Keratinocyte (primary cell): ENCODE measurements at regions not wholly inside any gene's neighbourhood (a gene's known extent, or its start where the extent isn't known, plus 50 kb on each side); places are given as distances from the start of the nearest gene placed in this dataset.

Experiments used
- DNase-seq: peaks from one replicate; pipeline ENCODE4 v3.0.0-alpha.2; 2011; ENCODE audit warnings: low read depth, missing footprints, low spot score
- FAIRE-seq: peaks from 2 replicates; lab custom pipeline; 2011; peaks lifted over from hg19 to GRCh38; lab: Jason Lieb, UNC
- H2AFZ ChIP-seq: 2 replicates; pipeline ENCODE4 v1.6.0; 2012; ENCODE audit warnings: low read length, control low read depth, inconsistent platforms; ENCODE audit not compliant: control insufficient read depth
- H3K27ac ChIP-seq: 2 replicates; pipeline ENCODE4 v1.5.1; 2011; ENCODE audit warnings: low read length; ENCODE audit not compliant: control insufficient read depth, insufficient read depth
- H3K27me3 ChIP-seq: 3 replicates; pipeline ENCODE4 v1.6.0; 2011; ENCODE audit warnings: low read length; ENCODE audit not compliant: control insufficient read depth, insufficient read depth; ENCODE audit errors: extremely low read depth
- H3K36me3 ChIP-seq, 2 experiments: 2 replicates in 1 of 2; 3 replicates in 1 of 2; pipeline ENCODE4 v1.5.1; 2011; ENCODE audit warnings: low read length in 2 of 2, mild to moderate bottlenecking in 1 of 2; ENCODE audit not compliant: control insufficient read depth in 2 of 2, insufficient read depth in 2 of 2; ENCODE audit errors: extremely low read depth in 1 of 2
- H3K4me1 ChIP-seq: 3 replicates; pipeline ENCODE4 v1.5.1; 2011; ENCODE audit warnings: low read length; ENCODE audit not compliant: control insufficient read depth, insufficient read depth; ENCODE audit errors: extremely low read depth
- H3K4me2 ChIP-seq: 3 replicates; pipeline ENCODE4 v1.6.0; 2011; ENCODE audit warnings: low read depth, low read length; ENCODE audit not compliant: control insufficient read depth, insufficient read depth; ENCODE audit errors: extremely low read depth
- H3K4me3 ChIP-seq, 3 experiments: fragments of 200-600 bp in 1 of 3; sonication (generic) in 1 of 3; 2 replicates in 2 of 3; 3 replicates in 1 of 3; pipeline ENCODE4 v1.5.1; 2011 to 2016; ENCODE audit warnings: low read length in 3 of 3, mild to moderate bottlenecking in 3 of 3, control low read depth in 2 of 3, inconsistent platforms in 1 of 3, low read depth in 1 of 3, mixed read lengths in 1 of 3, mixed run types in 1 of 3, moderate library complexity in 1 of 3; ENCODE audit not compliant: control insufficient read depth in 2 of 3, insufficient read depth in 2 of 3; ENCODE audit errors: extremely low read depth in 1 of 3
- H3K79me2 ChIP-seq: 2 replicates; pipeline ENCODE4 v1.6.0; 2012; ENCODE audit warnings: low read length; ENCODE audit not compliant: control insufficient read depth, insufficient read depth
- H3K9ac ChIP-seq: 3 replicates; pipeline ENCODE4 v1.6.0; 2011; ENCODE audit warnings: low read length; ENCODE audit not compliant: control insufficient read depth, insufficient read depth; ENCODE audit errors: extremely low read depth
- H3K9me1 ChIP-seq: 3 replicates; pipeline ENCODE4 v1.6.0; 2011; ENCODE audit warnings: low read length; ENCODE audit not compliant: control insufficient read depth, insufficient read depth; ENCODE audit errors: extremely low read depth
- H3K9me3 ChIP-seq: 2 replicates; pipeline ENCODE4 v1.5.1; 2012; ENCODE audit warnings: low read depth, low read length; ENCODE audit not compliant: control insufficient read depth
- H4K20me1 ChIP-seq: 3 replicates; pipeline ENCODE4 v1.6.0; 2011; ENCODE audit warnings: low read length; ENCODE audit not compliant: control insufficient read depth, insufficient read depth; ENCODE audit errors: extremely low read depth
- EZH2 ChIP-seq: IDR thresholded peaks from one replicate; pipeline ENCODE4 v1.6.1; 2012; ENCODE audit warnings: inconsistent platforms, mild to moderate bottlenecking, low read length, moderate library complexity
- dilution Hi-C: fragments of 300-500 bp; cut with MboI; formaldehyde crosslinking; loops from one replicate; pipeline ENCODE4 v1.7.0; 2020; ENCODE audit warnings: low sequenced_read_pairs; ENCODE audit not compliant: extremely low pct_ligation_motif_present
- TF ChIP-seq, protein P1 (sequence below), 3 experiments: IDR thresholded peaks in 1 of 3; conservative IDR thresholded peaks in 1 of 3; optimal IDR thresholded peaks in 1 of 3; 2 replicates in 2 of 3; 3 replicates in 1 of 3; pipeline versions ENCODE3 to v1.5.1; 2011; ENCODE audit warnings: low read length in 3 of 3, mild to moderate bottlenecking in 3 of 3, moderate library complexity in 2 of 3, control low read depth in 1 of 3, inconsistent platforms in 1 of 3; ENCODE audit not compliant: insufficient read depth in 2 of 3; ENCODE audit errors: extremely low read depth in 1 of 3

DNA sequence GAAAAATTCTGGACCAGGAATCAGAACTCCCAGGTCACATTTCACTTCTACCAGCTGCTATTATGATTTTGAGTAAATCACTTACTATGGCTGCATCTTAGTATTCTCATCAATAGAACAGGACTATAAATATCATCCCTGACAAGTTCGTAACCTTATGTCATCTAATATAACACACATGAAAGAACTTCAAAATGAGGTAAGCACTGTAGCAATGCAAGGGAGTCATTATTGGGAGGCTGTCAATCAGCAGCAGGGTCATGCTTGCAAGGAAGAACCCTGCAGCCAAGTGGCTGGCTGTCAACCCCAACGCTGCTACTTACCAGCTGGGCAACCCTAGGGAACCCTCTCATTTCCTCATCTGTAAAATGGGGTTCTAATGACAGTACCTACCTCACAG, 123.3 kb upstream of the B3GAT2 start:
- Histone ChIP-seq H2AFZ (no peak overlapping the region), H3K27ac (no peak overlapping the region), H3K4me1 (no peaks in the 10 kb centered on the region), H3K27me3 (peaks cover 3% of the 10 kb centered on the region), H3K4me2 (no peak overlapping the region), H3K79me2 (no peaks in the 10 kb centered on the region), H3K9ac (no peak overlapping the region), H4K20me1 (no peaks in the 10 kb centered on the region), H3K9me3 (no peaks in the 10 kb centered on the region), H3K36me3 (no peaks in the 10 kb centered on the region), H3K4me3 (no peak overlapping the region), H3K9me1 (no peaks in the 10 kb centered on the region)
- no peak for DNase-seq
- dilution Hi-C loops, result no loop called here
- no peak for FAIRE-seq
- TF ChIP-seq, protein P1, sequence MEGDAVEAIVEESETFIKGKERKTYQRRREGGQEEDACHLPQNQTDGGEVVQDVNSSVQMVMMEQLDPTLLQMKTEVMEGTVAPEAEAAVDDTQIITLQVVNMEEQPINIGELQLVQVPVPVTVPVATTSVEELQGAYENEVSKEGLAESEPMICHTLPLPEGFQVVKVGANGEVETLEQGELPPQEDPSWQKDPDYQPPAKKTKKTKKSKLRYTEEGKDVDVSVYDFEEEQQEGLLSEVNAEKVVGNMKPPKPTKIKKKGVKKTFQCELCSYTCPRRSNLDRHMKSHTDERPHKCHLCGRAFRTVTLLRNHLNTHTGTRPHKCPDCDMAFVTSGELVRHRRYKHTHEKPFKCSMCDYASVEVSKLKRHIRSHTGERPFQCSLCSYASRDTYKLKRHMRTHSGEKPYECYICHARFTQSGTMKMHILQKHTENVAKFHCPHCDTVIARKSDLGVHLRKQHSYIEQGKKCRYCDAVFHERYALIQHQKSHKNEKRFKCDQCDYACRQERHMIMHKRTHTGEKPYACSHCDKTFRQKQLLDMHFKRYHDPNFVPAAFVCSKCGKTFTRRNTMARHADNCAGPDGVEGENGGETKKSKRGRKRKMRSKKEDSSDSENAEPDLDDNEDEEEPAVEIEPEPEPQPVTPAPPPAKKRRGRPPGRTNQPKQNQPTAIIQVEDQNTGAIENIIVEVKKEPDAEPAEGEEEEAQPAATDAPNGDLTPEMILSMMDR (optimal IDR thresholded peaks at IDR 0.05 in 1 of 3, IDR thresholded peaks at IDR 0.05 in 1 of 3, conservative IDR thresholded peaks at IDR 0.05 in 1 of 3; ENCODE audit: extremely low read depth in 1 of 3, insufficient read depth in 2 of 3, low read length in 3 of 3), result no peak
- no peak for TF ChIP-seq EZH2

DNA sequence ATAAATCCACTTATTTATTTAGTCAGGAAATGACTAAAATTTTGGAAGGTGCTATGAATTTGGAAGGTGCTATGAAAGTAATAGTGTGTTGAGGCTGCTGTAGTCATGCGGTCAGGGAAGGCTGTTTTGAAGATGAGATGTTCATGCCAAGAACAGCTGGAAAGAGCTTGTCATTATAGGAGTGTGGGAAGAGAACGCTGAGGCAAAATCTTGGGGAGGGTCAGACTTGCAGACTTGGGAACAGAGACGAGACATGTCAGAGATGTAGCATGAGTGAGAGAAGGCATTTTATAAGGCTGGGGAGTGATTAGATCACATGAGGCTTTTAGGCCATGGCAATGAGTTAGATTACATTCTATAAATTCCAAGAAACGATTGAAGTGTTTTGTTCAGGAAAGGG, 124.0 kb upstream of the B3GAT2 start:
- Histone ChIP-seq H3K36me3 (no peaks in the 10 kb centered on the region), H3K9ac (no peak overlapping the region), H3K4me2 (no peak overlapping the region), H3K9me1 (no peaks in the 10 kb centered on the region), H3K27me3 (peaks cover 2% of the 10 kb centered on the region), H3K4me3 (no peak overlapping the region), H4K20me1 (no peaks in the 10 kb centered on the region), H3K9me3 (no peaks in the 10 kb centered on the region), H2AFZ (no peak overlapping the region), H3K27ac (no peak overlapping the region), H3K4me1 (no peaks in the 10 kb centered on the region), H3K79me2 (no peaks in the 10 kb centered on the region)
- dilution Hi-C loops, result no loop called here
- DNase-seq (no peak), FAIRE-seq (no peak)
- TF ChIP-seq, protein P1 (optimal IDR thresholded peaks at IDR 0.05 in 1 of 3, IDR thresholded peaks at IDR 0.05 in 1 of 3, conservative IDR thresholded peaks at IDR 0.05 in 1 of 3; ENCODE audit: extremely low read depth in 1 of 3, insufficient read depth in 2 of 3, low read length in 3 of 3), result no peak
- no peak for TF ChIP-seq EZH2
